Caco-2 (cell line): ENCODE measurements at regions not wholly inside any gene's neighbourhood (a gene's known extent, or its start where the extent isn't known, plus 50 kb on each side); places are given as distances from the start of the nearest gene placed in this dataset.

Experiments
- BruUV-seq: library from RNA; stranded (reverse); fragments of 400-500 nt; replicated peaks from 2 replicates; lab custom pipeline; 2021; lab: Mats Ljungman, UMichigan
- CTCF ChIA-PET: fragments of 300-600 bp; sonication (Branson Sonifier 250); formaldehyde crosslinking; loops from one replicate; lab custom pipeline; 2022; ENCODE audit warnings: antibody characterized with exemption; lab: Charles Lee
- POLR2A ChIA-PET: fragments of 300-600 bp; sonication (Branson Sonifier 250); formaldehyde crosslinking; loops from one replicate; lab custom pipeline; 2022; ENCODE audit warnings: antibody characterized with exemption; lab: Charles Lee
- DNase-seq, 2 experiments: peaks; one replicate each; pipeline versions ENCODE4 v3.0.0 to v3.0.0-alpha.2; 2020 to 2022
- H3K27me3 ChIP-seq: replicated peaks from 2 replicates; pipeline ENCODE4 v1.6.0; 2011; ENCODE audit warnings: low read length; ENCODE audit not compliant: control insufficient read depth, insufficient read depth
- H3K36me3 ChIP-seq: 2 replicates; pipeline ENCODE4 v1.5.1; 2011; ENCODE audit warnings: low read length; ENCODE audit not compliant: control insufficient read depth, insufficient read depth
- H3K4me1 ChIP-seq: fragments of 250-450 bp; sonication (Bioruptor Pico); 2 replicates; pipeline ENCODE4 v1.5.1; 2020; ENCODE audit warnings: mild to moderate bottlenecking
- H3K4me3 ChIP-seq: 2 replicates; pipeline ENCODE4 v1.5.1; 2011; ENCODE audit warnings: low read depth, mild to moderate bottlenecking, control low read depth, low read length
- H3K9me3 ChIP-seq: fragments of 250-450 bp; sonication (Bioruptor Pico); 2 replicates; pipeline ENCODE4 v1.5.1; 2020; ENCODE audit warnings: mild to moderate bottlenecking, moderate library complexity
- H3K27ac Mint-ChIP-seq: one replicate; pipeline ENCODE4 v1.8.0; 2022; ENCODE audit warnings: mixed read lengths; ENCODE audit not compliant: unreplicated experiment
- H3K27me3 Mint-ChIP-seq: one replicate; pipeline ENCODE4 v1.8.0; 2022; ENCODE audit warnings: mixed read lengths; ENCODE audit not compliant: insufficient read depth, unreplicated experiment
- H3K36me3 Mint-ChIP-seq: one replicate; pipeline ENCODE4 v1.8.0; 2022; ENCODE audit warnings: mild to moderate bottlenecking, mixed read lengths; ENCODE audit not compliant: insufficient read depth, unreplicated experiment
- H3K4me1 Mint-ChIP-seq: one replicate; pipeline ENCODE4 v1.8.0; 2022; ENCODE audit warnings: low read depth, mixed read lengths; ENCODE audit not compliant: unreplicated experiment
- H3K4me3 Mint-ChIP-seq: one replicate; pipeline ENCODE4 v1.8.0; 2022; ENCODE audit warnings: mild to moderate bottlenecking, moderate library complexity, mixed read lengths; ENCODE audit not compliant: unreplicated experiment
- H3K9me3 Mint-ChIP-seq: one replicate; pipeline ENCODE4 v1.8.0; 2022; ENCODE audit warnings: mixed read lengths; ENCODE audit not compliant: unreplicated experiment
- intact Hi-C: fragments of 100-400 bp; cut with micrococcal nuclease; formaldehyde crosslinking; loops from one replicate; pipeline ENCODE4 v1.10.0; 2022; ENCODE audit not compliant: unreplicated experiment
- TF ChIP-seq, protein P1 (sequence below), 2 experiments: fragments of 200-600 bp in 1 of 2; IDR thresholded peaks; 1 replicate in 1 of 2; 2 replicates in 1 of 2; pipeline versions ENCODE4 v1.5.1 to v1.8.0; 2011 to 2022; ENCODE audit warnings: antibody characterized with exemption in 1 of 2, control low read depth in 1 of 2, inconsistent platforms in 1 of 2, low read depth in 1 of 2, low read length in 1 of 2, mild to moderate bottlenecking in 1 of 2, moderate library complexity in 1 of 2; ENCODE audit not compliant: insufficient read depth in 1 of 2, severe bottlenecking in 1 of 2, unreplicated experiment in 1 of 2

DNA sequence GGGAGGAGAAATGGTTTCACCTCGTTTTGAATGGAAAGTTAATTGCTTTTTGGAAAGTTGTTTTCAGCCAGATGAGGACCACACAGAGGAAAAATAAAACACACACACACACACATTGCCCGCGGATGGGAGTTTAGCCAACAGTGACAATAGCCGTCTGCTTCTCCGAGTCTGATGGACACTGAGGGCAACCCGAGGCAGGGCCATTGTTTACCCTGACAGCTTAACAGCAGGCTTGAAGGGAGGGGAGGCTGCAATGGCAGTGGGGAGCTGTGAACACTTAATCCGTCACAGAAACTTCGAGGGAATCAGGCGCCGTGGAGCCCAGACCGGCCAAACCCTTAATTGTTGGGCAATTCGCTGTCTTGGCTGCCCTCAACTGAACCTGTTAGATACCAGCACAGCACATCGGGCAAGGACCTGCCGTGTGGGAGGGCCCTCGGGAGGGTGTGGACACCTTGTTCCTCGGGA lies 145.9 kb downstream of the ACKR3 start:
- Mint-ChIP-seq H3K36me3 (no peaks in the 10 kb centered on the region), H3K9me3 (no peaks in the 10 kb centered on the region), H3K4me1 (peaks cover 5% of the 10 kb centered on the region), H3K27ac (no peak overlapping the region), H3K4me3 (no peak overlapping the region), H3K27me3 (no peaks in the 10 kb centered on the region)
- intact Hi-C loops = no loop called here
- POLR2A ChIA-PET = interaction anchor here (0.7 kb wide), 1 partner anchor 371 kb away, joined by 3 read pairs; no protein-coding TSS in a partner anchor
- Histone ChIP-seq H3K36me3 (no peaks in the 10 kb centered on the region), H3K4me1 (peaks cover 26% of the 10 kb centered on the region), H3K4me3 (no peak overlapping the region), H3K27me3 (no peaks in the 10 kb centered on the region), H3K9me3 (no peaks in the 10 kb centered on the region)
- CTCF ChIA-PET = no interaction called here
- TF ChIP-seq, protein P1, sequence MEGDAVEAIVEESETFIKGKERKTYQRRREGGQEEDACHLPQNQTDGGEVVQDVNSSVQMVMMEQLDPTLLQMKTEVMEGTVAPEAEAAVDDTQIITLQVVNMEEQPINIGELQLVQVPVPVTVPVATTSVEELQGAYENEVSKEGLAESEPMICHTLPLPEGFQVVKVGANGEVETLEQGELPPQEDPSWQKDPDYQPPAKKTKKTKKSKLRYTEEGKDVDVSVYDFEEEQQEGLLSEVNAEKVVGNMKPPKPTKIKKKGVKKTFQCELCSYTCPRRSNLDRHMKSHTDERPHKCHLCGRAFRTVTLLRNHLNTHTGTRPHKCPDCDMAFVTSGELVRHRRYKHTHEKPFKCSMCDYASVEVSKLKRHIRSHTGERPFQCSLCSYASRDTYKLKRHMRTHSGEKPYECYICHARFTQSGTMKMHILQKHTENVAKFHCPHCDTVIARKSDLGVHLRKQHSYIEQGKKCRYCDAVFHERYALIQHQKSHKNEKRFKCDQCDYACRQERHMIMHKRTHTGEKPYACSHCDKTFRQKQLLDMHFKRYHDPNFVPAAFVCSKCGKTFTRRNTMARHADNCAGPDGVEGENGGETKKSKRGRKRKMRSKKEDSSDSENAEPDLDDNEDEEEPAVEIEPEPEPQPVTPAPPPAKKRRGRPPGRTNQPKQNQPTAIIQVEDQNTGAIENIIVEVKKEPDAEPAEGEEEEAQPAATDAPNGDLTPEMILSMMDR (IDR thresholded peaks at IDR 0.05; ENCODE audit: insufficient read depth in 1 of 2, low read depth in 1 of 2, low read length in 1 of 2, severe bottlenecking in 1 of 2, unreplicated experiment in 1 of 2) = no peak
- no TSS peak for BruUV-seq
- DNase-seq = no peak

- Histone ChIP-seq H3K4me1 (peaks cover 25% of the 10 kb centered on the region), H3K9me3 (no peaks in the 10 kb centered on the region), H3K4me3 (no peak overlapping the region), H3K36me3 (no peaks in the 10 kb centered on the region), H3K27me3 (no peaks in the 10 kb centered on the region)
- CTCF ChIA-PET = no interaction called here
- Mint-ChIP-seq H3K27me3 (no peaks in the 10 kb centered on the region), H3K36me3 (no peaks in the 10 kb centered on the region), H3K27ac (no peak overlapping the region), H3K9me3 (no peaks in the 10 kb centered on the region), H3K4me1 (peaks cover 5% of the 10 kb centered on the region), H3K4me3 (no peak overlapping the region)
- intact Hi-C loops = no loop called here
- TF ChIP-seq, protein P1 (IDR thresholded peaks at IDR 0.05; ENCODE audit: insufficient read depth in 1 of 2, low read depth in 1 of 2, low read length in 1 of 2, severe bottlenecking in 1 of 2, unreplicated experiment in 1 of 2) = no peak
- POLR2A ChIA-PET = no interaction called here
- DNase-seq = no peak
- BruUV-seq = no TSS peak
Observed at GRCh38 chr2:236717120-236717519, 147.5 kb downstream of the ACKR3 start.

- CTCF ChIA-PET = no interaction called here
- intact Hi-C loops = no loop called here
- peaks cover 19% of the 10 kb centered on the region for H3K4me1 ChIP-seq
- DNase-seq = no peak
- TF ChIP-seq, protein P1 (IDR thresholded peaks at IDR 0.05; ENCODE audit: insufficient read depth in 1 of 2, low read depth in 1 of 2, low read length in 1 of 2, severe bottlenecking in 1 of 2, unreplicated experiment in 1 of 2) = no peak
- Mint-ChIP-seq H3K27me3 (no peaks in the 10 kb centered on the region), H3K9me3 (no peaks in the 10 kb centered on the region), H3K4me1 (peaks cover 5% of the 10 kb centered on the region), H3K36me3 (no peaks in the 10 kb centered on the region), H3K4me3 (no peak overlapping the region), H3K27ac (no peak overlapping the region)
- H3K27me3 ChIP-seq = no peaks in the 10 kb centered on the region
- no peak overlapping the region for H3K4me3 ChIP-seq
- no peaks in the 10 kb centered on the region for H3K9me3 ChIP-seq
- H3K36me3 ChIP-seq = no peaks in the 10 kb centered on the region
- no TSS peak for BruUV-seq
- POLR2A ChIA-PET = no interaction called here
Observed at GRCh38 chr2:236717729-236718128, 148.1 kb downstream of the ACKR3 start.
